Astrocyte of the cerebellum (primary cell): ENCODE measurements at regions not wholly inside any gene's neighbourhood (a gene's known extent, or its start where the extent isn't known, plus 50 kb on each side); places are given as distances from the start of the nearest gene placed in this dataset.
"Not testable (repeated sequence)": the region's sequence is repeated elsewhere in the genome, so short reads cannot be mapped to it uniquely, and the experiment has no call there.

Experiments used
- DNase-seq: peaks from one replicate; pipeline ENCODE4 v3.0.0-alpha.2; 2011; ENCODE audit warnings: low read depth
- H3K4me3 ChIP-seq: 2 replicates; pipeline ENCODE4 v1.5.1; 2011; ENCODE audit warnings: mild to moderate bottlenecking, low read depth, low read length, moderate library complexity
- CTCF ChIP-seq: IDR thresholded peaks from 2 replicates; pipeline ENCODE4 v1.5.1; 2012; ENCODE audit warnings: low read length, low read depth, moderate library complexity, mild to moderate bottlenecking; ENCODE audit errors: missing control alignments
- in situ Hi-C: cut with HindIII; loops from 2 replicates; pipeline ENCODE4 v1.10.0; 2017; ENCODE audit warnings: low sequenced_read_pairs

- in situ Hi-C loops: no loop called here
- no peak for TF ChIP-seq CTCF
Measured at GRCh38 chr11:97000481-97000880, 610.7 kb downstream of the JRKL start.

GRCh38 chr11:97007283-97007682, 617.5 kb downstream of the JRKL start:
- in situ Hi-C loops: no loop called here
- TF ChIP-seq CTCF: no peak
- H3K4me3 ChIP-seq: no peak overlapping the region
- no peak for DNase-seq

More at GRCh38 chr11:97000481-97000880, 610.7 kb downstream of the JRKL start:
- DNase-seq: no peak
- no peak overlapping the region for H3K4me3 ChIP-seq

- DNase-seq: no peak
- H3K4me3 ChIP-seq: no peak overlapping the region
- in situ Hi-C loops: no loop called here
- no peak for TF ChIP-seq CTCF
Measured at GRCh38 chr11:97009613-97010012, 619.8 kb downstream of the JRKL start.

- in situ Hi-C loops, H3K4me3 ChIP-seq, DNase-seq: not testable (repeated sequence)
Measured at GRCh38 chr11:97010997-97011396, 621.2 kb downstream of the JRKL start.

GRCh38 chr11:97015327-97015726, 625.5 kb downstream of the JRKL start:
- TF ChIP-seq CTCF: no peak
- no peak for DNase-seq
- H3K4me3 ChIP-seq: no peak overlapping the region
- in situ Hi-C loops: no loop called here

- TF ChIP-seq CTCF: no peak
- in situ Hi-C loops: no loop called here
- H3K4me3 ChIP-seq: no peak overlapping the region
Measured at GRCh38 chr11:97019305-97019704, 629.5 kb downstream of the JRKL start.

GRCh38 chr11:97019754-97020153, 629.9 kb downstream of the JRKL start:
- no peak for TF ChIP-seq CTCF
- no peak for DNase-seq
- in situ Hi-C loops: no loop called here
- H3K4me3 ChIP-seq: no peak overlapping the region

More at GRCh38 chr11:97019305-97019704, 629.5 kb downstream of the JRKL start:
- DNase-seq: no peak
